ENCODE measurements at regions not wholly inside any gene's neighbourhood (a gene's known extent, or its start where the extent isn't known, plus 50 kb on each side); places are given as distances from the start of the nearest gene placed in this dataset.
"Not testable (repeated sequence)": the region's sequence is repeated elsewhere in the genome, so short reads cannot be mapped to it uniquely, and the experiment has no call there.

DNA sequence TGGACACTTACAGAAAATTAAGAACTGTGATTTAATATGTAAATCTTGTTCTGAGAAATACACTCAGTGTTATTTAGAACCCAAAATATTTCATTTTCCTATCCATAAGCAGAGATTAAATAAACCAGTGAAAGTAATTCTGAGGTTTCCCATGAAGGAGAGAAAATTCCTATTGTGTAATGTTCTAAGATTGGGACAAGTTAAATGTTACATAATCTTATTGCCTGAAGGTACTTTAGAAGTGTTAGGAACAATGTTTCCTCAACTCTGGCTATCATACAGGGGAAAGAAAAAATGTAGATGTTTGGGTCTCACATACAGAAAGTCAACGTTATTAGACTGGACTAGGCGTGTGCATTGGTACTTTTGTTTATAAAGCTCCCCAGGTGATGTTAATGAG is 281.9 kb upstream of the SYT10 start:
- H3K4me1 Mint-ChIP-seq (ENCODE audit: low read depth) = no peaks in the 10 kb centered on the region
- intact Hi-C loops (cut with micrococcal nuclease) = no loop called here
- peaks cover 3% of the 10 kb centered on the region for H3K9me3 Mint-ChIP-seq
- POLR2A ChIA-PET = no interaction called here
- DNase-seq = no peak
- H3K27ac Mint-ChIP-seq = no peak overlapping the region
- no peak overlapping the region for H3K4me3 Mint-ChIP-seq
- CTCF ChIA-PET = no interaction called here
- no peaks in the 10 kb centered on the region for H3K27me3 Mint-ChIP-seq
- H3K36me3 Mint-ChIP-seq = no peaks in the 10 kb centered on the region

DNA sequence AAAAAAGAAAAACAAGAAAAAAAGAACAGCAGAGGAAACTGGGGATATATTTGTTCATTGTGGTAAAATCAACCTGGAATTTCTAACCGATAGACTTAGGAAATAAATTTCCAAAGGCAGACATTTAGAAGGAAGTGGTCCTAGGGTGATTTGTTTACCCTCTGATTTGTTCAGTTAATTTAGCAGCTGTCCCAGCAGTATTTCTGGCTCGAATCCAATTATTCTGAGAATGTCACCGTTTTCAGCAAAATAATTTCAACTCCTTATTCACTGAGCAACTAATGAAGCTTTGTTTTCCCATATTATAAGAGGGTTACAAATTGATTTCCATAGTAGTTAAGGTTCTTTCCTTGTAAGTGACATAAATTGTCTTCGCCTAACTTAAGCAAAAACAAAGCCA is 285.2 kb upstream of the SYT10 start:
- ChIA-PET CTCF (no interaction called here), POLR2A (no interaction called here)
- Mint-ChIP-seq H3K27ac (no peak overlapping the region), H3K4me3 (no peak overlapping the region), H3K4me1 (ENCODE audit: low read depth) (no peaks in the 10 kb centered on the region), H3K9me3 (peaks cover 17% of the 10 kb centered on the region), H3K36me3 (no peaks in the 10 kb centered on the region), H3K27me3 (no peaks in the 10 kb centered on the region)
- no peak for DNase-seq
- intact Hi-C loops (cut with micrococcal nuclease) = no loop called here

DNA sequence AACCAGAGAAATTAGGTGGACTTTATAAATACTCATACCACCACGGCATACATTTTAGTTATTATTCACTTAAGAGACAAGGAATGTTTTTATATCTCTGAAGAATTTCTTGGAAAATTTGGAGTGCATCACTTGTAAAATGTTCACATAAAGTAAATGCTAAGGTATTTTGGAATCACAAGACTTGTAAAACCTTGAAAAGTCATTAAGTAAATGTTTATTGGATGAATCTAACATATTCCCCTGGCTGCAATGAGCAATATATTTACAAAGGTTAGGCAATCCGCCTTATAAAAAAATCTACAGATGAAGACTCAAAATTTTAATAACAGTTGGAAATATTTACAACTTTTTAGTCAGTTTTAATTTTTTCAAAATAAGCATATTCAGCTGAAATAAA is 287.4 kb upstream of the ALG10 start:
- POLR2A ChIA-PET = no interaction called here
- intact Hi-C loops (cut with micrococcal nuclease) = no loop called here
- no peak overlapping the region for H3K4me3 Mint-ChIP-seq
- peaks cover 15% of the 10 kb centered on the region for H3K9me3 Mint-ChIP-seq
- CTCF ChIA-PET = no interaction called here
- H3K27me3 Mint-ChIP-seq = no peaks in the 10 kb centered on the region
- no peaks in the 10 kb centered on the region for H3K4me1 Mint-ChIP-seq (ENCODE audit: low read depth)
- no peaks in the 10 kb centered on the region for H3K36me3 Mint-ChIP-seq
- no peak overlapping the region for H3K27ac Mint-ChIP-seq
- DNase-seq = no peak

DNA sequence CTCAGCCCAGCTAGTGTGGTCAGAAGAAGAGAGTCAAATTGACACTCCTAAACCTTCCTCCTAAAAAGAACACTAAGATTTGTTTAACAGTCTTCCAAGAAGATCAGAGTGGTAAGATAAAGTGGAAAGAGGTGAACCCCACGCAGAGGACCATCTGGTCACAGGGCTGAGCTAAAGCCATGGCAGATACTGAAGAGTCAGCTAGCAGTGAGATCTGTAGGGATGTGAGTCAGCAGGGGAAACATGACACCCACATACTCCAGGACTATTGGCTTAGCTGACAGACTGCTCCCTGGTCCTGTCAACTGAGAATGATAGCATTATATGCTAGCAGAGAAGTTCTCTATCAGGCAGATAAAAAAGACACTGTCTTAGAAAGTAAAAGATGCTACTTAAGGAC is 269.4 kb upstream of the ALG10 start:
- POLR2A ChIA-PET = no interaction called here
- intact Hi-C loops (cut with micrococcal nuclease) = no loop called here
- H3K9me3 Mint-ChIP-seq = peaks cover 9% of the 10 kb centered on the region

DNA sequence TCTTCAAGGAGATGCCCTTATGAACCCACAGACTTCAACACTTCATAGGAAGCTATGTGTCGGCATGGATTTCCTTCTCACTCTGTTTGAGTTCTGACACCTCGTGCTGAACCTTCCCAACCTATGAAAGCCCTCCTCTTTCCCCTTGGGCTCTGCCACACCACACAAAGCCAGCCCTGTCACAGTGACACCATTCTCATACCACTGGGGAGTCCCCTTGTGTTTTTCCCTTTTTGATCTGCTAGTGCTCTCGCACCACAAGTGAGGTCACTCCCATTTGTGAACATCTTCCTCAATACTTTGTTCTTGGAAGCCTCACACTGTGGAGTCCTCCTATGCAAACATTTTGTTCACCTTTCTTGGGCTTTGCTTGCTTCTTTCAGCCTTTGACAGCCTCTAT is 264.6 kb upstream of the ALG10 start:
- no peaks in the 10 kb centered on the region for H3K4me1 Mint-ChIP-seq (ENCODE audit: low read depth)
- H3K4me3 Mint-ChIP-seq = no peak overlapping the region
- no peaks in the 10 kb centered on the region for H3K36me3 Mint-ChIP-seq
- H3K27ac Mint-ChIP-seq = no peak overlapping the region
- no peaks in the 10 kb centered on the region for H3K27me3 Mint-ChIP-seq
- ChIA-PET POLR2A (no interaction called here), CTCF (no interaction called here)
- peaks cover 12% of the 10 kb centered on the region for H3K9me3 Mint-ChIP-seq
- intact Hi-C loops (cut with micrococcal nuclease) = no loop called here
- no peak for DNase-seq

More for the DNA sequence above, 269.4 kb upstream of the ALG10 start:
- Mint-ChIP-seq H3K27ac (no peak overlapping the region), H3K27me3 (no peaks in the 10 kb centered on the region), H3K36me3 (no peaks in the 10 kb centered on the region), H3K4me3 (no peak overlapping the region), H3K4me1 (ENCODE audit: low read depth) (no peaks in the 10 kb centered on the region)
- no peak for DNase-seq
- CTCF ChIA-PET = no interaction called here

DNA sequence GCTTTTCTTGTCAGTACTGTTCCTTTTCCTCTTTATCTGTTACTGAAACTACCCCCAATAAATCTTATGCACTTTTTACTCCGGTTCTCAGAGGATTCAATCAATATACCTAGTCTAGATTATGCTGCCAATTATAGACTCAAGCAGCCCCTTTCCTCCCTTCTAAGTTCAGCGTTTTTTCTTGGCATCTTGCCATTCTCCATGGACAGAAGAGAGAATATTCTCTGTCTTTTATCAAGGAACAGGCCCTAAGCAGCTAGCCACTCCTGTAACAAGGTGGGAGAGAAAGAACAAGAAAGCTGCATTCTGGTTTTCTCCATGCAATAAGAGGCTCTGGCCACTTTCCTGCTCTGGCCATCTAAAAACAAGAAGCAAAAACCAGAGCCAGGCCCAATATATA is 263.0 kb upstream of the ALG10 start:
- no peaks in the 10 kb centered on the region for H3K4me1 Mint-ChIP-seq (ENCODE audit: low read depth)
- no peak overlapping the region for H3K27ac Mint-ChIP-seq
- no peaks in the 10 kb centered on the region for H3K27me3 Mint-ChIP-seq
- POLR2A ChIA-PET = interaction anchor here (0.6 kb wide), 1 partner anchor 12 kb away, joined by 3 read pairs; no protein-coding TSS in a partner anchor
- intact Hi-C loops (cut with micrococcal nuclease) = no loop called here
- no peak for DNase-seq
- peaks cover 17% of the 10 kb centered on the region for H3K9me3 Mint-ChIP-seq
- no peak overlapping the region for H3K4me3 Mint-ChIP-seq
- no peaks in the 10 kb centered on the region for H3K36me3 Mint-ChIP-seq
- CTCF ChIA-PET = no interaction called here

DNA sequence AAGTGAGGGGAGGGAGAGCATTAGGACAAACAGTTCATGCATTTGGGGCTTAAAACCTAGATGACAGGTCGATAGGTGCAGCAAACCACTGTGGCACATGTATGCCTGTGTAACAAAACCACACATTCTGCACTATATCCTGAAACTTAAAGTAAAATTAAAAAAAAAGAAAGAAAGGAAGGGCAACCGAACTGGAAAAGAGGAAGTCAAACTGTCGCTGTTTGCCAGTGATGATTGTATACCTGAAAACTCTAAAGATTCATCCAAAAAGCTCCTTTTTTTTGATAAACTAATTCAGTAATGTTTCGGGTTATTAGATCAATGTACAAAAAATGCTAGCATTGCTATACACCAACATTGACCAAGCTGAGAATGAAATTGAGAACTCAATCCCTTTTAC is 259.0 kb upstream of the ALG10 start:
- no peaks in the 10 kb centered on the region for H3K27me3 Mint-ChIP-seq
- H3K36me3 Mint-ChIP-seq = no peaks in the 10 kb centered on the region
- ChIA-PET POLR2A (no interaction called here), CTCF (no interaction called here)
- H3K9me3 Mint-ChIP-seq = peaks cover 6% of the 10 kb centered on the region
- H3K4me3 Mint-ChIP-seq = no peak overlapping the region
- H3K4me1 Mint-ChIP-seq (ENCODE audit: low read depth) = no peaks in the 10 kb centered on the region
- no peak for DNase-seq
- intact Hi-C loops (cut with micrococcal nuclease) = no loop called here
- H3K27ac Mint-ChIP-seq = no peak overlapping the region

DNA sequence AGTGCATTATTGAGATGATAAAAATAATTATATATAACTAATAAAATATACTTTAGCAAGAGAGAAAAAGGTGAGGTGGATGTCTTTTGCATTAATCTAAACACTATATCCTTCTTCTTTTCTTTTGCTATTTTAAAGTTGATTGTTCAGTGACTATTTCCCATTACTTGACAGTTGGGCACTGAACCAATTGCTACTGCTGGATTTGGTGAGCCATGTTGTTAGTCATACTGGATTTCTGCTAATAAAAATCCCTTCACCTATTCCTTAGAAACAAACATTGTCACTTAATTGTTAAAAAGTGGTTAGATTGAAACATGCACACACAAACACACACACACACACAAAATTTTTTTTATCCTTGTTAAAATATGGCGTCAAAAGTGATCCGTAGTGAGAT is 251.6 kb upstream of the ALG10 start:
- Mint-ChIP-seq H3K4me1 (ENCODE audit: low read depth) (no peaks in the 10 kb centered on the region), H3K4me3 (no peak overlapping the region), H3K27ac (no peak overlapping the region), H3K9me3 (peaks cover 6% of the 10 kb centered on the region), H3K27me3 (no peaks in the 10 kb centered on the region), H3K36me3 (no peaks in the 10 kb centered on the region)
- DNase-seq = no peak
- CTCF ChIA-PET = no interaction called here
- intact Hi-C loops (cut with micrococcal nuclease) = no loop called here
- POLR2A ChIA-PET = no interaction called here

DNA sequence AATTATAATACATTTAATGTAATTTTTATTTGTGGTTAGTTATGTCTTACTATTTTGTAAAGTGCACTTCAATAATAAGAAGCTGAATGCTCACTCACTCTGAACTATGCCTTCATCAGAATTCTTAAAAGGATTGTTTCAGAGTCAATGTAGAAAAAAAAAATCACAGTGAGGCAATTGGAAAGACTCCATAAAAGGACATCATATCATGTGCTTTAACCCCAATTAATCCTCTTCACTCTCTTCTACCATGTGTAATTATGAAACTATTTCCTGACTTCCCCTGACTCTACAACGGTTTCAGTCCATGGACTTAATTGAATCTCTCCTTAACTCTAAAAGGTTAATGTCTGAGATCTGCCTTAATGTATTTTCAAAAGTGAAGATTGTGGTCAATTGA is 250.4 kb upstream of the ALG10 start:
- Mint-ChIP-seq H3K36me3 (no peaks in the 10 kb centered on the region), H3K27me3 (no peaks in the 10 kb centered on the region), H3K9me3 (peaks cover 10% of the 10 kb centered on the region), H3K27ac (no peak overlapping the region), H3K4me1 (ENCODE audit: low read depth) (no peaks in the 10 kb centered on the region), H3K4me3 (no peak overlapping the region)
- intact Hi-C loops (cut with micrococcal nuclease) = no loop called here
- CTCF ChIA-PET = no interaction called here
- POLR2A ChIA-PET = no interaction called here
- no peak for DNase-seq

DNA sequence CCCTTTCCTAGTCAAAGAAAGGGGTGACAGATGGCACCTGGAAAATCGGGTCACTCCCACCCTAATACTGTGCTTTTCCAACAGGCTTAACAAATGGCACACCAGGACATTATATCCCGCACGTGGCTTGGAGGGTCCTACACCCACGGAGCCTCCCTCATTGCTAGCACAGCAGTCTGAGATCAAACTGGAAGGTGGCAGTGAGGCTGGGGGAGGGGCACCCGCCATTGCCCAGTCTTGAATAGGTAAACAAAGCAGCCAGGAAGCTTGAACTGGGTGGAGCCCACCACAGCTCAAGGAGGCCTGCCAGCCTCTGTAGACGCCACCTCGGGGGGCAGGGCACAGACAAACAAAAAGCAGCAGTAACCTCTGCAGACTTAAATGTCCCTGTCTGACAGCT is 249.2 kb upstream of the ALG10 start:
- POLR2A ChIA-PET; H3K36me3 Mint-ChIP-seq; H3K4me1 Mint-ChIP-seq (ENCODE audit: low read depth); intact Hi-C loops (cut with micrococcal nuclease); H3K27ac Mint-ChIP-seq; CTCF ChIA-PET; H3K27me3 Mint-ChIP-seq; DNase-seq; H3K4me3 Mint-ChIP-seq: not testable (repeated sequence)
- H3K9me3 Mint-ChIP-seq = peaks cover 13% of the 10 kb centered on the region

DNA sequence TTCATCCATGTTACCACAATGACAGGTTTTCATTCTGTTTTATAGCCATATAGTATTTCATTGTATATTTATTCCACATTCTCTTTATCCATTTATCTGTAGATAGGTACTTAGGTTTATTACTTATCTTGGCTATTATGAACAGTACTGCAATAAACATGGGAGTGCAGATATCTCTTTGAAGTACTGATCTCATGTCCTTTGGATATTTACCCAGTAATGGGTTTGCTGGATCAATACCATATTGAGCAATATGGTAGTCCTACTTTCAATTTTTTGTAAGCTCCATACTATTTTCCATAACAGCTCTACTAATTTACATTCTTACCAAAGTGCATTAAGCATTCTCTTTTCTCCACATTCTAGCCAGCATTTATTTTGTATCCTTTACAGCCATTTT is 235.8 kb upstream of the ALG10 start:
- H3K4me3 Mint-ChIP-seq = no peak overlapping the region
- H3K27me3 Mint-ChIP-seq = no peaks in the 10 kb centered on the region
- no peaks in the 10 kb centered on the region for H3K4me1 Mint-ChIP-seq (ENCODE audit: low read depth)
- H3K27ac Mint-ChIP-seq = no peak overlapping the region
- CTCF ChIA-PET = no interaction called here
- H3K9me3 Mint-ChIP-seq = peaks cover 2% of the 10 kb centered on the region
- no peaks in the 10 kb centered on the region for H3K36me3 Mint-ChIP-seq
- POLR2A ChIA-PET = no interaction called here
- intact Hi-C loops (cut with micrococcal nuclease) = no loop called here
- DNase-seq = no peak

DNA sequence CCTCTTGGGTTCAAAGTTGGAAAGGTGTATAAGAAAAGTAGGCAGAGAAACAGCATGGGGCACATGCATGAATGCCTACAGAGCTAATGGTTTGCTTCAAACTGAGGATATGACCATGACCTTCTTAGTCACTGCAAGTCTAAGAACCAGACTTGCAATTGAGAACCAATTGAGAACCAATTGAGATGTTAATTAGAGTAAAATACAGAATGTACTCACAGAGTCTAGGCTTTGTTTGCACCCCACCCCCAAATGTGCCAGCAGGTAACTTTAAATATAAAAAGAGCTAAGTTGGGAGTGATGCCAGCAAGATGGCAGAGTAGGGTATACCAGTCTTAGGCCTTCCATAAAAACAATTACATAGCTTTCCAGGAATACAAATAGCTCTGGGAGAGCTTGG is 227.3 kb upstream of the ALG10 start:
- Mint-ChIP-seq H3K4me3 (no peak overlapping the region), H3K27ac (no peak overlapping the region), H3K36me3 (no peaks in the 10 kb centered on the region), H3K9me3 (peaks cover 23% of the 10 kb centered on the region), H3K27me3 (no peaks in the 10 kb centered on the region), H3K4me1 (ENCODE audit: low read depth) (no peaks in the 10 kb centered on the region)
- DNase-seq = no peak
- CTCF ChIA-PET = no interaction called here
- POLR2A ChIA-PET = no interaction called here
- intact Hi-C loops (cut with micrococcal nuclease) = no loop called here

DNA sequence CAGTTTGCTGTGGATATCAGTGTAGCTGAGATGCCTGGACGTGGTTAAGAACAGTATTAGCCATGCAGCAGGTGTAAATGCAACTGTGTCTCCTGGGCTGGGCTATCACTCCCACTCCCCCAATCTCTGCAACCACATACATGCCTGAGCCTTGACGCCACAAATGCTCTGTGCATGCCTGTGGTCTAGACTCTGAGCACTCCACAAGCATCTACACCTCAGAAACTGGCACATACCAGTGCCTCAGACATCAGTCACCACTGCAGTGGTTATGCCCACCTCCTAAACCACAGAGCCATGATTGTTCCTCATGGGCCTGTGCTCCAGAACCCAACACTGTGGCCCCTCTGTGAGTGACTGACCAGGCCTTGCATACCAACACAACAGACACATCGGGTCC is 226.8 kb upstream of the ALG10 start:
- POLR2A ChIA-PET = no interaction called here
- no peak overlapping the region for H3K4me3 Mint-ChIP-seq
- no peak for DNase-seq
- no peak overlapping the region for H3K27ac Mint-ChIP-seq
- no peaks in the 10 kb centered on the region for H3K4me1 Mint-ChIP-seq (ENCODE audit: low read depth)
- no peaks in the 10 kb centered on the region for H3K27me3 Mint-ChIP-seq
- intact Hi-C loops (cut with micrococcal nuclease) = no loop called here
- CTCF ChIA-PET = no interaction called here
- H3K9me3 Mint-ChIP-seq = peaks cover 25% of the 10 kb centered on the region
- no peaks in the 10 kb centered on the region for H3K36me3 Mint-ChIP-seq

DNA sequence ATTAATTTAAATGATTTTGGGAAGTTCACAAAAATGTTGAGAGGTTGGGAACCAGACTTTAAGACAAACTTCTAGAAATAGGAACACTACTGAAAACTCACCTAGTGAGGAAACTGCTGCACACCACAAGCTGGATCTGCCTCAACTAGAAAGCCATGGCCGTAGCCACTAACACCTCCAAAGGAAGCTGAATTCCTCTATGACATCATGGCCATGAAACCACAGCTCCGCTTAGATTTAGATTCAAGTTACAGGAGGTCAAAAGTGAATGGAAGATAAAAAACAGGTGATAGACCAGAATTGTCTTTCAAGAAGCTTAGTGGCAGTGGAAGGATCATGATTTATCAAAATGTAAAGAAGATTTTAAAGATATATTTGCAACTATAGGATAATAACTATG is 208.8 kb upstream of the ALG10 start:
- Mint-ChIP-seq H3K4me3 (no peak overlapping the region), H3K27me3 (no peaks in the 10 kb centered on the region), H3K9me3 (peaks cover 9% of the 10 kb centered on the region), H3K36me3 (no peaks in the 10 kb centered on the region), H3K27ac (no peak overlapping the region), H3K4me1 (ENCODE audit: low read depth) (no peaks in the 10 kb centered on the region)
- ChIA-PET CTCF (no interaction called here), POLR2A (no interaction called here)
- no peak for DNase-seq
- intact Hi-C loops (cut with micrococcal nuclease) = no loop called here
